SU-DHL-6 (cell line): ENCODE measurements at regions not wholly inside any gene's neighbourhood (a gene's known extent, or its start where the extent isn't known, plus 50 kb on each side); places are given as distances from the start of the nearest gene placed in this dataset.

Source experiments
- H2AFZ ChIP-seq: fragments of 200-600 bp; sonication (generic); 2 replicates; pipeline ENCODE4 v1.6.1; 2014; ENCODE audit warnings: low read depth, mild to moderate bottlenecking, moderate library complexity, mixed read lengths, antibody characterized with exemption, low read length; ENCODE audit not compliant: severe bottlenecking
- H3F3A ChIP-seq: fragments of 200-600 bp; shearing (Covaris generic); 2 replicates; pipeline ENCODE4 v1.6.0; 2016; ENCODE audit warnings: antibody characterized with exemption, mild to moderate bottlenecking; ENCODE audit not compliant: insufficient read depth
- H3K27ac ChIP-seq: fragments of 200-600 bp; sonication (generic); 2 replicates; pipeline ENCODE4 v1.5.1; 2016; ENCODE audit warnings: low read depth, mild to moderate bottlenecking, low read length, moderate library complexity, mixed read lengths
- H3K27me3 ChIP-seq: fragments of 200-600 bp; sonication (generic), shearing (Covaris generic); 2 replicates; pipeline ENCODE4 v1.6.0; 2014; ENCODE audit warnings: mild to moderate bottlenecking, low read length
- H3K36me3 ChIP-seq: fragments of 200-600 bp; sonication (generic); 2 replicates; pipeline ENCODE4 v1.6.1; 2014; ENCODE audit warnings: mild to moderate bottlenecking, low read length, mixed read lengths
- H3K4me2 ChIP-seq: fragments of 300-600, 200-600 bp; shearing (Covaris generic), sonication (generic); 2 replicates; pipeline ENCODE4 v1.6.0; 2014; ENCODE audit warnings: low read length, low read depth, mild to moderate bottlenecking; ENCODE audit not compliant: poor library complexity, severe bottlenecking
- H3K4me3 ChIP-seq: fragments of 200-600 bp; sonication (generic); 2 replicates; pipeline ENCODE4 v1.5.1; 2014; ENCODE audit warnings: antibody characterized with exemption, low read length, mild to moderate bottlenecking, mixed read lengths; ENCODE audit not compliant: insufficient read depth, poor library complexity, severe bottlenecking
- H3K79me2 ChIP-seq: fragments of 200-600 bp; sonication (generic); 2 replicates; pipeline ENCODE4 v1.6.1; 2014; ENCODE audit warnings: mild to moderate bottlenecking, low read length, moderate library complexity; ENCODE audit not compliant: insufficient read depth
- H3K9ac ChIP-seq: fragments of 200-600 bp; sonication (generic); 2 replicates; pipeline ENCODE4 v1.7.0; 2014; ENCODE audit warnings: mild to moderate bottlenecking, low read length
- H3K9me2 ChIP-seq: fragments of 200-600 bp; sonication (generic); replicated peaks from 2 replicates; pipeline ENCODE4 v1.6.1; 2014; ENCODE audit warnings: low read length; ENCODE audit not compliant: insufficient read depth
- H3K9me3 ChIP-seq: fragments of 200-600 bp; sonication (generic); 2 replicates; pipeline ENCODE4 v1.6.1; 2014; ENCODE audit warnings: low read length, mixed read lengths; ENCODE audit not compliant: insufficient read depth
- H4K20me1 ChIP-seq: fragments of 200-600 bp; sonication (generic); 2 replicates; pipeline ENCODE4 v1.6.1; 2014; ENCODE audit warnings: low read depth, mild to moderate bottlenecking, antibody characterized with exemption, low read length, moderate library complexity, mixed read lengths
- EZH2phosphoT487 ChIP-seq: fragments of 200-600 bp; sonication (generic), shearing (Covaris generic); conservative IDR thresholded peaks from 2 replicates; pipeline ENCODE4 v1.6.1; 2018; ENCODE audit warnings: mild to moderate bottlenecking, antibody characterized with exemption, low read length, moderate library complexity, mixed read lengths
- TF ChIP-seq, protein P1 (sequence below): fragments of 200-600 bp; sonication (generic); IDR thresholded peaks from one replicate; pipeline ENCODE4 v1.5.1; 2017; ENCODE audit warnings: antibody characterized with exemption, mild to moderate bottlenecking, low read length, moderate library complexity; ENCODE audit not compliant: insufficient read depth, poor library complexity, severe bottlenecking

DNA sequence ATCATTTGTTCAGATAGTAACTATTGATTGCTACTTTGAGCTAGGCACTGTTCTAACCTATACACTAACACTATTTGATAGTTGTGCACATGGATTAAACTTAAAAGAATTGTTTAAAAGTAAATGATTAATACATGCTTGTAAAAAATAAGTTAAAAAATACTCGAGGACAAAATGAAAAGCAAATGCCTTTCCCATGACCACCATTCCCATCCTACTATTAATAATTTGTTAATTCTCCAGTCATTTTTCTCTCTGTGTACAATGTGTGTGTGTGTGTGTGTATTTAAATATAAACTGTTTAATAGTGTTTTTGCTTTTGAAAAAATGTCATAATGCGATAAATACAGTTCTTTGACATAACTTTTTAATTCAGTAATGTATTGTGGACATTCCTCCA lies 78.7 kb upstream of the KCNMB2 start:
- H3K4me2 ChIP-seq = no peak overlapping the region
- no peaks in the 10 kb centered on the region for H3K79me2 ChIP-seq
- H3K27me3 ChIP-seq = no peaks in the 10 kb centered on the region
- H3K9ac ChIP-seq = no peak overlapping the region
- peaks cover 5% of the 10 kb centered on the region; the same call in 1 of the 2 replicates for H3K36me3 ChIP-seq
- H3K4me3 ChIP-seq = no peak overlapping the region
- H4K20me1 ChIP-seq = no peaks in the 10 kb centered on the region
- H3K27ac ChIP-seq = no peak overlapping the region
- TF ChIP-seq EZH2phosphoT487 = no peak
- TF ChIP-seq, protein P1, sequence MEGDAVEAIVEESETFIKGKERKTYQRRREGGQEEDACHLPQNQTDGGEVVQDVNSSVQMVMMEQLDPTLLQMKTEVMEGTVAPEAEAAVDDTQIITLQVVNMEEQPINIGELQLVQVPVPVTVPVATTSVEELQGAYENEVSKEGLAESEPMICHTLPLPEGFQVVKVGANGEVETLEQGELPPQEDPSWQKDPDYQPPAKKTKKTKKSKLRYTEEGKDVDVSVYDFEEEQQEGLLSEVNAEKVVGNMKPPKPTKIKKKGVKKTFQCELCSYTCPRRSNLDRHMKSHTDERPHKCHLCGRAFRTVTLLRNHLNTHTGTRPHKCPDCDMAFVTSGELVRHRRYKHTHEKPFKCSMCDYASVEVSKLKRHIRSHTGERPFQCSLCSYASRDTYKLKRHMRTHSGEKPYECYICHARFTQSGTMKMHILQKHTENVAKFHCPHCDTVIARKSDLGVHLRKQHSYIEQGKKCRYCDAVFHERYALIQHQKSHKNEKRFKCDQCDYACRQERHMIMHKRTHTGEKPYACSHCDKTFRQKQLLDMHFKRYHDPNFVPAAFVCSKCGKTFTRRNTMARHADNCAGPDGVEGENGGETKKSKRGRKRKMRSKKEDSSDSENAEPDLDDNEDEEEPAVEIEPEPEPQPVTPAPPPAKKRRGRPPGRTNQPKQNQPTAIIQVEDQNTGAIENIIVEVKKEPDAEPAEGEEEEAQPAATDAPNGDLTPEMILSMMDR = no peak
- H2AFZ ChIP-seq = no peak overlapping the region
- no peaks in the 10 kb centered on the region for H3K9me2 ChIP-seq
- H3F3A ChIP-seq = no peaks in the 10 kb centered on the region
- H3K9me3 ChIP-seq = peaks cover 8% of the 10 kb centered on the region; the same call in 1 of the 2 replicates

DNA sequence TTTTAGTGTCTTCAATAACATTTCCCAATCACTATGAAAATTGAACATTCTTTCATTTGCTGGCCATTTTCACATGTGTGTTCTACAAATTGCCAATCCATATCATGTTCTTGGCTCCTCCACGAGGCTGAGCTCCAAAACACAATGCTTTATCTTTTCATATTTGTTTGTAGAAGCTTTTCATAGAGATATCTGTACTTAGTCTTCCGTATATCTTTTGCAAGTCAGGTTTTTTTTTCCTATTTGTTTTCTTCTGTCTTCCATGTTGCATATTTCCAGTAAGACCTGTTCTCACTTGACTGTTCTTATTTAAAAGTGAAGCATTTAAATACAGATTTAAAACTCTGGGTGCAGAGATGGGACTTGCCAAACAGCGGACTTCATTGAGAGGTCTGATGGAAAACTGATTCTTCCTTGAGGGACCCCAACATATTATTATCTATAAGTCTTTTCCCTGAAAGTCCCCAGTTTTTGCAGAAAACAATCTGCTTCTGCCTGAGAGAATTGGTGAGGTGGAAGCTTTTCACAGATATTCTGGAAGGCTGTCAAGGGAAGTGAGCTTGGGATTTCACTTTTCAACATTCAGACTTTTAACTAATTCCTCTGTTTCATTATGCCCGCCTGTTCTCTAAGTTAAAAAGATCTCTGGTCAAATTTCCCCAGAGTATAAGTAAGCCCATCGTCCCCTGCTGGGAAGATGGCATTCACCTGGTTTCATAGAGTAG lies 77.8 kb upstream of the KCNMB2 start:
- H2AFZ ChIP-seq = no peak overlapping the region

DNA sequence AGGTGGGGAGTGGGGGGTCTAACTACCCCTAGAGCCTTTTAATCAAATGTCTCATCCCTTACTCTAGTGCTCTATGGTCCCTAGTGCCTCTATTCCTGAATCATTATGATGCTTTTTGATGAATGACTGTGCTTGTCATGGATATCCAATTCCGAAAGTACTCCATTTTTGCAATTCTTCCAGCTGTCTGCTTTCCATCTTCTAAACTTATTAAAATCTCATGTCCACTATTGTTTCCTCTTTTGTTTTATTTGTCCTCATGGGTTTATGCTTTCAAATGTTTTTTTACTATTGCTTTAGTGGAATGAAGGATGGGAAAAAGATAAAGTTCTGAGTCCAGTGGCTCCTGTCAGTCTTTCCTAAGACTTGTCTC lies 77.2 kb upstream of the KCNMB2 start:
- H3F3A ChIP-seq = no peaks in the 10 kb centered on the region
- no peak overlapping the region for H3K27ac ChIP-seq
- H3K9me2 ChIP-seq = no peaks in the 10 kb centered on the region
- H3K79me2 ChIP-seq = no peaks in the 10 kb centered on the region
- no peak overlapping the region for H3K9ac ChIP-seq
- no peaks in the 10 kb centered on the region for H3K27me3 ChIP-seq
- H3K4me3 ChIP-seq = no peak overlapping the region
- H3K4me2 ChIP-seq = no peak overlapping the region
- TF ChIP-seq, protein P1 = no peak
- TF ChIP-seq EZH2phosphoT487 = no peak
- no peaks in the 10 kb centered on the region for H4K20me1 ChIP-seq
- no peak overlapping the region for H2AFZ ChIP-seq
- peaks cover 4% of the 10 kb centered on the region; the same call in 1 of the 2 replicates for H3K36me3 ChIP-seq
- H3K9me3 ChIP-seq = peaks cover 8% of the 10 kb centered on the region; the same call in 1 of the 2 replicates

More for the DNA sequence above, 77.8 kb upstream of the KCNMB2 start:
- Histone ChIP-seq H3K4me3 (no peak overlapping the region), H3F3A (no peaks in the 10 kb centered on the region), H3K36me3 (peaks cover 5% of the 10 kb centered on the region; the same call in 1 of the 2 replicates), H3K27me3 (no peaks in the 10 kb centered on the region), H4K20me1 (no peaks in the 10 kb centered on the region), H3K79me2 (no peaks in the 10 kb centered on the region), H3K4me2 (no peak overlapping the region), H3K9ac (no peak overlapping the region), H3K9me2 (no peaks in the 10 kb centered on the region), H3K9me3 (peaks cover 8% of the 10 kb centered on the region; the same call in 1 of the 2 replicates), H3K27ac (no peak overlapping the region)
- TF ChIP-seq, protein P1 = no peak
- no peak for TF ChIP-seq EZH2phosphoT487
